Activated CD4-positive, alpha-beta memory T cell treated with anti-CD3 and anti-CD28 coated beads for 36 hours (primary cell): ENCODE measurements at regions not wholly inside any gene's neighbourhood (a gene's known extent, or its start where the extent isn't known, plus 50 kb on each side); places are given as distances from the start of the nearest gene placed in this dataset.

Experiments used
- CTCF ChIA-PET: fragments of 350-600 bp; sonication (Branson Sonifier 250); formaldehyde crosslinking; loops from one replicate; lab custom pipeline; 2021; ENCODE audit warnings: antibody characterized with exemption, inconsistent platforms; lab: Charles Lee
- POLR2A ChIA-PET: fragments of 350-600 bp; sonication (Branson Sonifier 250); formaldehyde crosslinking; loops from one replicate; lab custom pipeline; 2021; ENCODE audit warnings: antibody characterized with exemption; lab: Charles Lee
- DNase-seq: peaks from one replicate; pipeline ENCODE4 v3.0.0-alpha.2; 2020
- H3K27ac Mint-ChIP-seq: one replicate; pipeline ENCODE4 v1.8.0; 2021; ENCODE audit warnings: mixed read lengths
- H3K27me3 Mint-ChIP-seq: one replicate; pipeline ENCODE4 v1.8.0; 2021; ENCODE audit warnings: mixed read lengths
- H3K36me3 Mint-ChIP-seq: one replicate; pipeline ENCODE4 v1.8.0; 2021; ENCODE audit warnings: mixed read lengths
- H3K4me1 Mint-ChIP-seq: one replicate; pipeline ENCODE4 v1.8.0; 2021; ENCODE audit warnings: low read depth, mixed read lengths
- H3K4me3 Mint-ChIP-seq: one replicate; pipeline ENCODE4 v1.8.0; 2021; ENCODE audit warnings: mild to moderate bottlenecking, mixed read lengths
- H3K9me3 Mint-ChIP-seq: one replicate; pipeline ENCODE4 v1.8.0; 2021; ENCODE audit warnings: mixed read lengths
- intact Hi-C: fragments of 100-400 bp; cut with micrococcal nuclease; formaldehyde crosslinking; loops from one replicate; pipeline ENCODE4 v1.15.1; 2023

DNA sequence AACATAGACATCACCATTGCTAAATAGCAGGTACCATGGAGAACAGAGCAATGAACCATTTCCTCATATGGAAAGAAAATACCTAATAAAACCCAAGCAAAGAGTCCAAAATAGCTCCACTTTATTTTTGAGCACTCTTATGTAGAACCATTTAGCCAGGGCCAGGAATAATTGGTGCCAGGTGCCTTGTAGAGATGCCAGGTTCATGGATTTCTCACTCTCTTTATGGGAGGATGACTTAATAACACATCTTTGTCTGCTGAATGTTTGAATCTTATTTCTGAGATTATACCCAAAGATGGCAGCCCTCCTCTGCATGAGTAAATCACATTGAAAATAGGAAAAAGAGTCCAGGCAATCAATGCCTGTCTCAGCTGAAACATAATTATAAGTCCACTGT lies 212.3 kb upstream of the SFRP2 start:
- POLR2A ChIA-PET = no interaction called here
- intact Hi-C loops = no loop called here
- H3K4me3 Mint-ChIP-seq = no peak overlapping the region

DNA sequence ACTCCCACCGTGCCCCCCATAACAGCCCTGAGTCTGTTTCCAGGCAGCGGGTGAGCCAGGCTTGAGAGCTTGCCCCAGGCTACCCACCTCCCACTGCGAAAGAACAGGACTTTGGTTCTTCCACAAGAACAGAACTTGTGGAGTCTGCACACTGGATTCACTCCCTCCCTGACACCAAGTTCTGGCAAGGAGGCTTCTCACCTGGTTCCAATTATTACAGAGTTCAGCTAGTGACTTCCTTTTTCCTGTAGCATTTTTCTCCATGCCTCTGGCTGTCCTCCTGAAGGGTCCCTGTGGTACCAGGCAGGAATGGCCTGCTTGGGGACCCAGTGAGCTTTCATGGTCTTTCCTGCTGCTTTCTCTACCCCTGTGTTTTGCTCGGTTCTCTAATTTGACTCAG lies 208.6 kb upstream of the SFRP2 start:
- no peak overlapping the region for H3K4me3 Mint-ChIP-seq
- no peaks in the 10 kb centered on the region for H3K4me1 Mint-ChIP-seq
- no peak for DNase-seq
- no peak overlapping the region for H3K27ac Mint-ChIP-seq
- intact Hi-C loops = no loop called here
- H3K27me3 Mint-ChIP-seq = peaks cover 9% of the 10 kb centered on the region
- CTCF ChIA-PET = no interaction called here
- no peaks in the 10 kb centered on the region for H3K36me3 Mint-ChIP-seq
- POLR2A ChIA-PET = no interaction called here
- peaks cover 18% of the 10 kb centered on the region for H3K9me3 Mint-ChIP-seq

More for the DNA sequence above, 212.3 kb upstream of the SFRP2 start:
- CTCF ChIA-PET = no interaction called here
- Mint-ChIP-seq H3K4me1 (no peaks in the 10 kb centered on the region), H3K27me3 (peaks cover 8% of the 10 kb centered on the region), H3K36me3 (no peaks in the 10 kb centered on the region), H3K27ac (no peak overlapping the region), H3K9me3 (peaks cover 9% of the 10 kb centered on the region)
- no peak for DNase-seq

DNA sequence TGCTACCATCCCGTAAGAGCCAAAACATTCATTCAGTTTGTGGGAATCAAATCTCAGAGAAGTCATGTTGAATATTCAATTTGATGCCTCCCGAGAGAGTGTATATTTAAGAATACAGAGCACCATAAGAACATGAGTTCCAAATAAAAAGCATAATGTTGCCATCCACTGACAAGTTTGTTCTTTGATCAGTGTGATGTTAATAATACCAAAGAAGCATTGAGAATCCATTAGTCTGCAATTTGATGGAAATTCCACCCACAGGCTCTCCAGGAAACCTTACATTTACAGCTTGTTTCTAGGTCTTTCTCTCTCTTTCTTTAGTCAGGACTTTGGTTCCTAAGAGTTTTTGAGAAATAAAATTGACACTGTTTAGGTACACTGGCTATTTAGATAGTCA lies 200.6 kb upstream of the SFRP2 start:
- CTCF ChIA-PET = no interaction called here
- Mint-ChIP-seq H3K27me3 (peaks cover 6% of the 10 kb centered on the region), H3K4me1 (no peaks in the 10 kb centered on the region), H3K36me3 (no peaks in the 10 kb centered on the region), H3K9me3 (no peaks in the 10 kb centered on the region), H3K27ac (no peak overlapping the region), H3K4me3 (no peak overlapping the region)
- intact Hi-C loops = no loop called here
- POLR2A ChIA-PET = no interaction called here
- DNase-seq = no peak

DNA sequence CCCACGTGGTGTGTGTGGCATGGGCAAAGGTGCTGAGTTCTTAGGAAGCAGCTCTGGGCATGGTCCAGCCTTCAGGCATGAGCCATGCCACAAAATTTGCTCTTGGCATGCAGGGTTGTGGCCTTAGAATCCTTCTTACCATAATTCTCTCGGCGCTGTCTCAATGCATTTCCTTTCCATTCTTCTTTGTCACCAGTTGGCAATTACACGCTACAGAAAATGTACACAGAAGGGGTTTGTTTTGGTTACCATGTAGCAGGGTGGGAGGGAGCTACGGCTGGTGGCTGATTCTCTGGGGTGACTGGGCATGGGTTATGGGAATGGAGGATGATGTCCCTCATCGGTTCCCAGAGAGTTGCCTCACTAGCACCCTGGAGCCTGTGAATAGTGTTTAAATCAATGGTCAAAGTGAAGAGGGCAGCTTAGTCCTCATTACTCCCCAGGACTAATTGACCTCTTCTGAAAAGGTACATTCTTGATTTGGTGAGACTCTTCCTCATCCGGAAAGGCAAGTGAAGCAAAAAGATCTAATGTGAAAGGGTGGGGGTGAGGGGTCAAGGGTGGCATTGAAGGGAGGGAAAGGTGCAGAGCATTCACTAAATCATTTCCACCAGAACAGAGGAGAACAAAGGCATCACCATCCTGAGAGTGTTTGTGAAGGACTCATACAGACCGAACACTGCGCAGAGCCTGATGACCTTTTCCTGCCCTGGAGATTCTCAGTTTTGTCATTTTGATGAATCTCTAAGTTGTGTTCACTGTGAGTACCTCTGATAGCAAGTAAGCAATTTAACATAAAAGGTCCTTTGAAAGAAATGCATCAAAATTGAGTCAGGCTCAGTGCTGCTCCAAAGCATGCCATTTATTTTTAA lies 199.8 kb upstream of the SFRP2 start:
- DNase-seq = no peak
- H3K27me3 Mint-ChIP-seq = peaks cover 6% of the 10 kb centered on the region
- H3K27ac Mint-ChIP-seq = no peak overlapping the region
- H3K4me1 Mint-ChIP-seq = no peaks in the 10 kb centered on the region
- CTCF ChIA-PET = no interaction called here
- no peaks in the 10 kb centered on the region for H3K36me3 Mint-ChIP-seq
- intact Hi-C loops = no loop called here
- H3K4me3 Mint-ChIP-seq = no peak overlapping the region
- POLR2A ChIA-PET = no interaction called here
- H3K9me3 Mint-ChIP-seq = no peaks in the 10 kb centered on the region

DNA sequence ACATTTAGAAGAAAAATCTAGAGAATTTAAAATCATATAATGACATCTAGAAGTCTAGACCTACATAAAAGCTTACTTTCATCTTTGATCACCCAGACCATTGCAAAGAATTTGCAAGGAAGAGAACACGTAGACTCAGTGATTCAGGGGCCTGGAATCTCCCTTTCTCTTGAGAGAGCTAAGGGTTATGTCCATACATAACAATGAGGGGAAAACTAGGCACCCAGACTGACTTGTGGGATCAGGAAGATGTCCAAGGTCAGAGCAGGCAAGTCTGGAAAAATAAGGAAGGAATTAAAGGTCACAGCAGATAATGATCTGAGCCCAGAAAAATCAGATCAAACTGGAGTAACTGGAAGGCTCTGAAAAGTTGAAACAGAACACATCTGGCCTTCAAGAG lies 198.4 kb upstream of the SFRP2 start:
- DNase-seq = no peak
- intact Hi-C loops = no loop called here
- H3K27ac Mint-ChIP-seq = no peak overlapping the region
- peaks cover 8% of the 10 kb centered on the region for H3K27me3 Mint-ChIP-seq
- H3K36me3 Mint-ChIP-seq = no peaks in the 10 kb centered on the region
- H3K4me1 Mint-ChIP-seq = no peaks in the 10 kb centered on the region
- H3K4me3 Mint-ChIP-seq = no peak overlapping the region
- peaks cover 6% of the 10 kb centered on the region for H3K9me3 Mint-ChIP-seq
- POLR2A ChIA-PET = no interaction called here
- CTCF ChIA-PET = no interaction called here

DNA sequence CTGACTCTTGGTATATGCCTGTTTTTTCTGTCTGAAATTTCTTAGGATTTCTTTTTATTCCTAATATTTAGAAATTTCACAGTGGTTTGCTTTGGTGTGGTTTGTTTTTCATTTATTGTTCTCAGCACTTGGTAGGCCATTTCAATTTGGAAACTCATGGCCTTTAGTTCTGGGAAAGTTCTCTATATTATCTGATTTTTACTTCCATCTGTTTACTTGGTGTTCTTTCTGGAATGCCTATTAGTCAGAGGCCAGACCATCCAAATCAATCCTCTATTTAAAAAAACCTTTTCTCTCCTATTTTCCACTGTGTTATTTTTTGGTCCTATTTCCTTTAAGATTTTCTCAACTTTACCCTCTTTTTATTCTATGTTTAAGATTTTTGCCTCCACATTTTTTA lies 188.1 kb upstream of the SFRP2 start:
- POLR2A ChIA-PET = no interaction called here
- intact Hi-C loops = no loop called here
- Mint-ChIP-seq H3K9me3 (peaks cover 33% of the 10 kb centered on the region), H3K36me3 (peaks cover 9% of the 10 kb centered on the region), H3K4me3 (no peak overlapping the region), H3K4me1 (no peaks in the 10 kb centered on the region), H3K27me3 (no peaks in the 10 kb centered on the region), H3K27ac (no peak overlapping the region)
- no peak for DNase-seq
- CTCF ChIA-PET = no interaction called here

DNA sequence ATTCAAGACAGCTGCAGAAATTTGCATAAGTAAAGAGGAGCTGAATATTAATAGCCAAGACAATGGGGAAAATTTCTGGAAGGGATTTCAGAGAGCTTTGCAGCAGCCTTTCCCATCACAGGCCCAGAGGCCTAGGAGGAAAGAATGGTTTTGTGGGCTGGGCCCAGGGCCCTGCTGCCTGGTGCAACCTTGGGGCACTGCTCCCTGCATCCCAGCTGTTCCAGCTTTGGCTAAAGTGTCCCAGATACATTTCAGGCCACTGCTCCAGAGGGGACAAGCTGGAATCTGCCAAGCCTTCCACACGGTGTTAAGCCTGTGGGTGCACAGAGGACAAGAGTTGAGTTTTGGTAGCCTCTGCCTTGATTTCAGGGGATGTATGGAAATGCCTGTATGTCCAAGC lies 185.6 kb upstream of the SFRP2 start:
- no peaks in the 10 kb centered on the region for H3K4me1 Mint-ChIP-seq
- no peaks in the 10 kb centered on the region for H3K27me3 Mint-ChIP-seq
- CTCF ChIA-PET = no interaction called here
- intact Hi-C loops = no loop called here
- peaks cover 9% of the 10 kb centered on the region for H3K36me3 Mint-ChIP-seq
- no peak for DNase-seq
- H3K27ac Mint-ChIP-seq = no peak overlapping the region
- H3K9me3 Mint-ChIP-seq = peaks cover 30% of the 10 kb centered on the region
- H3K4me3 Mint-ChIP-seq = no peak overlapping the region
- POLR2A ChIA-PET = no interaction called here

DNA sequence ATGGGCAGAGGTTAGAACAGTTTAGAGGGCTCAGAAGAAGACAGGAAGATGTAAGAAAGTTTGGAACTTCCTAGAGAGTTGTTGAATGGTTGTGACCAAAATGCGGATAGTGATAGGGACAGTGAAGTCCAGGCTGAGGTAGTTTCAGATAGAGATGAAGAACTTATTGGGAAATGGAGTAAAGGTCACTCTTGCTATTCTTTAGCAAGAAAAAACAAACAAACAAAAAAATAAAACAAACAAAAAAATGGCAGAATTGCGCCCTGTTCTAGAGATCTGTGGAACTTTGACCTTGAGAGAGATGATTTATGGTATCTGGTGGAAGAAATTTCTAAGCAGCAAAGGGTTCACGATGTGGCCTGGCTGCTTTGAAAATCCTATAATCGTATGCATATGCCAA lies 185.1 kb upstream of the SFRP2 start:
- ChIA-PET POLR2A (no interaction called here), CTCF (no interaction called here)
- Mint-ChIP-seq H3K9me3 (peaks cover 30% of the 10 kb centered on the region), H3K4me3 (no peak overlapping the region), H3K4me1 (no peaks in the 10 kb centered on the region), H3K36me3 (peaks cover 9% of the 10 kb centered on the region), H3K27me3 (no peaks in the 10 kb centered on the region), H3K27ac (no peak overlapping the region)
- intact Hi-C loops = no loop called here
- no peak for DNase-seq

DNA sequence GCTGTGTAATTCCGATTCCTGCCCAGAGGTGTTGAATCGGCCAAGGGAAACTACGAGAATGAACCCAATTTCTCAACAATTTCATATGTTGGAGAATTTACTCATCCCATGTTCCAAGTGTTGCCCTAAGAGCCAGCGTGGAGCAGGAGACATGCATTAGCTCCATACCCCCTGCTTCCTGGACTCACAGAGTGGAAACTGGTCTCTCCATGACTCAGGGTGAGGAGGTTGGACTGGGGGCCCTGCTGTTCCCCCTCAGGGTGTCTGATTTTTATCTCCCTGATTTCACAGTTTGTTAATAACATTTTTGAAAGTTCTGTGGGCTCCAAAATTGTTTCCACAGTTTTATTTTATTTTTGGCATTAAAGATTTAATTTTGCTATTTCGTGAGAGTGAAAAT lies 183.0 kb upstream of the SFRP2 start:
- H3K4me3 Mint-ChIP-seq = no peak overlapping the region
- H3K9me3 Mint-ChIP-seq = peaks cover 30% of the 10 kb centered on the region
- peaks cover 3% of the 10 kb centered on the region for H3K27me3 Mint-ChIP-seq
- intact Hi-C loops = no loop called here
- ChIA-PET CTCF (no interaction called here), POLR2A (no interaction called here)
- DNase-seq = no peak
- no peak overlapping the region for H3K27ac Mint-ChIP-seq
- H3K4me1 Mint-ChIP-seq = no peaks in the 10 kb centered on the region
- H3K36me3 Mint-ChIP-seq = peaks cover 9% of the 10 kb centered on the region

DNA sequence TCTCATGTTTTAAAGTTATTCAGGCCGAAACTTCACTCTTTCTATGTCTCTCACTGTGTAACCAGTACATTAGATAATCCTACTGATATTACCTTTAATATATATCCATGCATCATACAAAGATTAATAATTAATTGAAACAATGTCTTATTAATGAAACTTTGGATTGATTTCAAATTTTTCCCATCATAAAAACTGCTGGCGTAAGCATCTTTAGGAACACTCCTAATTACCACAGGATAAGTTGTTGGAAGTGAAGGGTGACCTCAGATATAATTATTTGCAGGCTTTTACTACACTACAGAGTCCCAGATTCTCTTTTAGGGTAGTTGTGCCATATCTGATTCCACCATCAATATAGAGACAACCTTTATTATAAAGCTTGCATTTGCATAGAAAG lies 181.3 kb upstream of the SFRP2 start:
- Mint-ChIP-seq H3K9me3 (peaks cover 18% of the 10 kb centered on the region), H3K27me3 (peaks cover 3% of the 10 kb centered on the region), H3K4me1 (no peaks in the 10 kb centered on the region), H3K36me3 (peaks cover 8% of the 10 kb centered on the region), H3K27ac (no peak overlapping the region), H3K4me3 (no peak overlapping the region)
- no peak for DNase-seq
- intact Hi-C loops = no loop called here
- CTCF ChIA-PET = no interaction called here
- POLR2A ChIA-PET = no interaction called here

DNA sequence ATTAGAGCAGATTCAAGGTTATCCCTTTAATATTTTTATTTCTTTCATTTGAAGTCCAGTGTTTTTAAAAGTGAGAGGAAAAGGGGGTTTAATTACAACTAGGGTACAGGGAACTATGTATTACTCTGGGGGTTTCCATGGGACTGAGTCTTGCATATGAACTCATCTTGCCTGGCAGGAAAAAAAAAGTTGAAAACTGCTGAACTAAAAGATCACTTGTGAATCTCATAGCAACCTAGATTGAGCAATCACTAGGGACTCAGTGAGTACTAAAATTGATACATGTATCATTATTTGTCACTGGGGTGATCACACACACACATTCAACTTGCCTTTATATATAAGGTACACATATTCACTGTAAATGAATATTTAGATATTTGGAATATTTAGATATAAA lies 180.7 kb upstream of the SFRP2 start:
- Mint-ChIP-seq H3K4me3 (no peak overlapping the region), H3K36me3 (peaks cover 5% of the 10 kb centered on the region), H3K4me1 (no peaks in the 10 kb centered on the region), H3K9me3 (peaks cover 11% of the 10 kb centered on the region), H3K27ac (no peak overlapping the region), H3K27me3 (peaks cover 3% of the 10 kb centered on the region)
- CTCF ChIA-PET = no interaction called here
- DNase-seq = no peak
- POLR2A ChIA-PET = no interaction called here
- intact Hi-C loops = no loop called here

DNA sequence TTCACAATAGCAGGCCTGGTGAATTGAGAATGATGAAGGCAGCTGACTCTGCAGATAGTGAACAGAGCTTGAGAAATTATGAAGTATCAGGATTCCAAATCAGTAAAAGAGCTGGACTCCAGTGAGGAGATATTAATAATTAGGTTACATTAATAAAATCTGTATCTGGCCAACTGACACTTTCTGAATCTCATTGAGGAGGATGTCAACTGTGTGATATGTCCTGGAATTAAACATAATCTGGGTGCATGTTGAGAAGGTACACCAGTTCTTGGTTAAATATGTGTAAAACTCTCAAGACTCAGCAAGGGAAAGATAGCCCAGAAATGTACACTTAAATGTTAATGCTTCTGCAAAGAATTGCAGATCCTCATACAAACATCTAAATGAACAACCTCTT lies 177.8 kb upstream of the SFRP2 start:
- Mint-ChIP-seq H3K27me3 (peaks cover 3% of the 10 kb centered on the region), H3K36me3 (no peaks in the 10 kb centered on the region), H3K4me3 (no peak overlapping the region), H3K27ac (no peak overlapping the region), H3K9me3 (no peaks in the 10 kb centered on the region), H3K4me1 (no peaks in the 10 kb centered on the region)
- CTCF ChIA-PET = no interaction called here
- DNase-seq = no peak
- intact Hi-C loops = no loop called here
- POLR2A ChIA-PET = no interaction called here

DNA sequence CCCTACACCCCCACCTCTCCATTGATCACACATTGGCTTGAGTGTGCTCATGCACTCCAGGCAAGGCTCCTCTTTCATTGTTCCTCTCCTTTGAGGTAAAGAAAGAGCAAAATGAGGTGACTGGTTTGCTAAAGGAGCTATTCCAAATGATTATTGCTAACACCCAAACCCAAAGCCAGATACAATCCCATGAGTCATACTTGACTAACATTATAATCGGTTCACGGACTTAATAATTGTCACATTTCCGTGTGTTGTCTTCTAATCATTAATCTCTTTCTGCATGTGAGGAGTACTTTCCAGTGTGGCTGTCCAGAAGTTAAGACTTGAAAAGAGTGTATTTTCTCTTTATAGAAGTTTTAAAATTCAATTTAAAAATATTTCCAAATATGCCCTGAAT lies 174.3 kb upstream of the SFRP2 start:
- CTCF ChIA-PET = no interaction called here
- intact Hi-C loops = no loop called here
- POLR2A ChIA-PET = no interaction called here
- Mint-ChIP-seq H3K9me3 (peaks cover 5% of the 10 kb centered on the region), H3K27me3 (peaks cover under 1% of the 10 kb centered on the region), H3K4me1 (no peaks in the 10 kb centered on the region), H3K36me3 (no peaks in the 10 kb centered on the region), H3K4me3 (no peak overlapping the region), H3K27ac (no peak overlapping the region)
- DNase-seq = no peak
